CD4-positive, CD25-positive, alpha-beta regulatory T cell (primary cell): ENCODE measurements at regions not wholly inside any gene's neighbourhood (a gene's known extent, or its start where the extent isn't known, plus 50 kb on each side); places are given as distances from the start of the nearest gene placed in this dataset.
A peak's percentile ranks its signal among the peaks of the same experiment; 100 is the strongest.

Source experiments
- ATAC-seq, 2 donors: fragments of 150-1000 bp; cut with Tn5 transposase; one replicate each; pipeline ENCODE4 v1.10.0; 2021; ENCODE audit warnings: low read depth in 2 of 2, moderate number of reproducible peaks in 2 of 2, moderate library complexity in 1 of 2
- DNase-seq, 3 donors: peaks; one replicate each; pipeline versions ENCODE4 v3.0.0 to v3.0.0-alpha.2; 2012 to 2022; ENCODE audit warnings: mixed read lengths in 1 of 3
- H3K27ac ChIP-seq: one replicate; pipeline ENCODE4 v1.7.0; 2013; ENCODE audit warnings: mild to moderate bottlenecking, low read length; ENCODE audit not compliant: insufficient read depth, poor library complexity, severe bottlenecking
- H3K27me3 ChIP-seq: one replicate; pipeline ENCODE4 v1.7.0; 2013; ENCODE audit warnings: low read length; ENCODE audit not compliant: control insufficient read depth, insufficient read depth
- H3K36me3 ChIP-seq: one replicate; pipeline ENCODE4 v1.7.0; 2013; ENCODE audit warnings: mild to moderate bottlenecking, low read length, moderate library complexity; ENCODE audit not compliant: control insufficient read depth, insufficient read depth
- H3K4me1 ChIP-seq: 2 replicates; pipeline ENCODE4 v1.7.0; 2013; ENCODE audit warnings: mild to moderate bottlenecking, low read length; ENCODE audit not compliant: insufficient read depth, control insufficient read depth, poor library complexity, severe bottlenecking
- H3K4me3 ChIP-seq: one replicate; pipeline ENCODE4 v1.7.0; 2013; ENCODE audit warnings: low read depth, mild to moderate bottlenecking, low read length, moderate library complexity
- H3K9me3 ChIP-seq, 2 experiments: 1 replicate in 1 of 2; 2 replicates in 1 of 2; pipeline ENCODE4 v1.7.0; 2013; ENCODE audit warnings: low read length in 2 of 2, mild to moderate bottlenecking in 1 of 2, moderate library complexity in 1 of 2; ENCODE audit not compliant: control insufficient read depth in 2 of 2
- H3K27ac Mint-ChIP-seq, 3 donors: one replicate each; pipeline ENCODE4 v1.8.0; 2020 to 2022; ENCODE audit warnings: mild to moderate bottlenecking in 3 of 3, mixed read lengths in 3 of 3, moderate library complexity in 2 of 3
- H3K27me3 Mint-ChIP-seq: one replicate; pipeline ENCODE4 v1.8.0; 2022; ENCODE audit warnings: mild to moderate bottlenecking, mixed read lengths
- H3K36me3 Mint-ChIP-seq: one replicate; pipeline ENCODE4 v1.8.0; 2020; ENCODE audit warnings: mixed read lengths
- H3K4me1 Mint-ChIP-seq, 4 donors: one replicate each; pipeline ENCODE4 v1.8.0; 2020 to 2022; ENCODE audit warnings: mixed read lengths in 4 of 4, mild to moderate bottlenecking in 1 of 4
- H3K4me3 Mint-ChIP-seq, 4 donors: one replicate each; pipeline ENCODE4 v1.8.0; 2020 to 2022; ENCODE audit warnings: mild to moderate bottlenecking in 4 of 4, mixed read lengths in 4 of 4, moderate library complexity in 3 of 4
- H3K9me3 Mint-ChIP-seq, 7 donors: one replicate each; pipeline ENCODE4 v1.8.0; 2020 to 2022; ENCODE audit warnings: mixed read lengths in 7 of 7, mild to moderate bottlenecking in 3 of 7, moderate library complexity in 2 of 7

DNA sequence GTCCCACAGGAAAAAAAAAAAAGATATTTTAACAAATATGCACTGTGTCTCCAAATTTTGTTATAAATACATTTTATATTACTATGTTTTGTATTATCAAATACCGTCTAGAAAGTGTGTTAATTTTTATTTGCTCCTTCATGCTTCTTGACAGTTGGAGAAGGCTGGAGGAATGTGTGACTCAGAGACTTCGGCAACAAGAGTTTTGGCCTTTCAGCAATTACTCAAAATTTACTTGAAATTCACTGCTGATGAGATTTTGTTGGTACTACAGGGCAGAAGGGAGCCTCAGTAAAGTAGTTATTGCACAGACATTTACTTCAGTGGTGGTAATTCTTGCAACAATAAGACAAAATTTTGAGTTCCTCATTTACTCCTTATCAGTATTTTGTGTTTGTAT is 2164.0 kb downstream of the PCDH7 start:
- Mint-ChIP-seq H3K36me3 (no peaks in the 10 kb centered on the region), H3K9me3 (peaks cover 0 to 13% (median 8%) of the 10 kb centered on the region in 7 donors), H3K27me3 (no peaks in the 10 kb centered on the region), H3K27ac (no peak overlapping the region), H3K4me3 (no peak overlapping the region), H3K4me1 (no peaks in the 10 kb centered on the region)
- no peaks in the 10 kb centered on the region for H3K4me1 ChIP-seq
- H3K9me3 ChIP-seq, result peaks cover 0 to 2% of the 10 kb centered on the region in 2 experiments
- H3K27me3 ChIP-seq, result no peaks in the 10 kb centered on the region
- DNase-seq, result no peak
- ATAC-seq, result no peak
- H3K36me3 ChIP-seq, result no peaks in the 10 kb centered on the region
- no peak overlapping the region for H3K4me3 ChIP-seq
- H3K27ac ChIP-seq, result no peak overlapping the region

DNA sequence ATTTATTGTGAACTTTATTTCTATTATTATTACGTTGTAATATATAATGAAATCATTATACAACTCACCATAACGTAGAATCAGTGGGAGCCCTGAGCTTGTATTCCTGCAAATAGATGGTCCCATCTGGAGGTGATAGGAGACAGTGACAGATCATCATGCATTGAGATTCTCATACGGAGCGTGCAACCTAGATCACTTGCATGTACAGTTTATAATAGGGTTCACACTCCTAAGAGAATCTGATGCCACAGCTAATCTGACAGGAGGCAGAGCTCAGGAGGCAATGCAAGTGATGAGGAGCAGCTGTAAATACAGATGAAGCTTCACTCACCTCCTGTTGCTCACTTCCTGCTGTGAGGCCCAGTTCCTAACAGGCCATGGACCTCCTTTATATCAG is 2170.2 kb downstream of the PCDH7 start:
- Mint-ChIP-seq H3K27ac (no peak overlapping the region), H3K9me3 (peaks cover 0 to 7% (median 3%) of the 10 kb centered on the region in 7 donors), H3K4me1 (no peaks in the 10 kb centered on the region), H3K4me3 (no peak overlapping the region), H3K36me3 (no peaks in the 10 kb centered on the region), H3K27me3 (no peaks in the 10 kb centered on the region)
- Histone ChIP-seq H3K9me3 (no peaks in the 10 kb centered on the region), H3K36me3 (no peaks in the 10 kb centered on the region), H3K27ac (no peak overlapping the region), H3K27me3 (no peaks in the 10 kb centered on the region), H3K4me1 (no peaks in the 10 kb centered on the region), H3K4me3 (no peak overlapping the region)
- ATAC-seq (no peak), DNase-seq (no peak)

DNA sequence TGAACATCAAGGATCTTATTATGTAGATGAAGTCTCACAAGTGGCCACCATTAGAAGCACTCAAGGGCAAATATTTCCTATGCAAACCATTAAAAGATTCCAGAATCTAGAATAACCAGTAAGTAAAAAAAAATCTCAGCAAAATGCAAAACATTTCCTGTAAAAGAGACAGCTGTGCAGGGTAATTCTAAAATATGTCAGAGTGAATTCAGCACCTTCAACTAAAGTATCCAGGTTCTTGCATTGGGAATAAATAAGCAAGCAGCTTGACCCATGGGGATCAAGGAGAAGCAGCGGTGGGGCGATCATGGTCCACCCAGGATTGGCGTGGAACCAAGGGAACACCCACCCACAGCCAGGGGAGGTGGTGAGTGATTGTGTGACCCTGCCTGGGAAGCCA is 2188.9 kb downstream of the PCDH7 start:
- no peak for ATAC-seq
- no peaks in the 10 kb centered on the region for H3K27me3 ChIP-seq
- no peaks in the 10 kb centered on the region for H3K36me3 Mint-ChIP-seq
- no peaks in the 10 kb centered on the region for H3K27me3 Mint-ChIP-seq
- no peak for DNase-seq
- no peak overlapping the region for H3K4me3 Mint-ChIP-seq
- H3K4me1 ChIP-seq, result no peaks in the 10 kb centered on the region
- no peak overlapping the region for H3K27ac ChIP-seq
- H3K36me3 ChIP-seq, result no peaks in the 10 kb centered on the region
- no peak overlapping the region for H3K4me3 ChIP-seq
- H3K27ac Mint-ChIP-seq, result no peak overlapping the region
- H3K9me3 Mint-ChIP-seq, result peaks cover 3 to 21% (median 11%) of the 10 kb centered on the region in 7 donors
- peaks cover 0 to 19% of the 10 kb centered on the region in 2 experiments for H3K9me3 ChIP-seq
- no peaks in the 10 kb centered on the region for H3K4me1 Mint-ChIP-seq

DNA sequence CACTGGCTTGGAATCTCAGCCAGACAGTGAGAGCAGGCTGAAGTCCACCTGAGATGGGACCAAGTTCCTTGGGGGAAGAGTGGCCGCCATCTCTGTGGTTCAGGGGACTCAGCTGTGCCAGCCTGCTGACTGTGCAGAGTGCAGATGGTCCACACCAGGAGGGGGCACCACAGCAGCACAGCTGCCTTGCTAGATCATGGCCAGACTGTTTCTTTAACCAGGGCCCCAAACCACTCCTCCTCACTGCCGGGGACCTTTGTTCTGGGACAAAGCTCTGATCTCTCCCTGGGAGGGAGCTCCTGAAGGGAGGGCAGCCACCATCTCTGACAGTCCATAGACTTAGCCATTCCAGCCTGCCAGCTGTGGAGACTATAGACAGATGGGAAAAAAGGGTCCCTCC is 2189.6 kb downstream of the PCDH7 start:
- Histone ChIP-seq H3K9me3 (peaks cover 0 to 19% of the 10 kb centered on the region in 2 experiments), H3K27me3 (no peaks in the 10 kb centered on the region), H3K27ac (no peak overlapping the region), H3K36me3 (no peaks in the 10 kb centered on the region), H3K4me3 (no peak overlapping the region), H3K4me1 (no peaks in the 10 kb centered on the region)
- no peaks in the 10 kb centered on the region for H3K36me3 Mint-ChIP-seq
- H3K4me1 Mint-ChIP-seq, result no peaks in the 10 kb centered on the region
- ATAC-seq (no peak), DNase-seq (no peak)
- H3K9me3 Mint-ChIP-seq, result peaks cover 3 to 24% (median 11%) of the 10 kb centered on the region in 7 donors
- no peaks in the 10 kb centered on the region for H3K27me3 Mint-ChIP-seq
- H3K4me3 Mint-ChIP-seq, result no peak overlapping the region
- H3K27ac Mint-ChIP-seq, result no peak overlapping the region

DNA sequence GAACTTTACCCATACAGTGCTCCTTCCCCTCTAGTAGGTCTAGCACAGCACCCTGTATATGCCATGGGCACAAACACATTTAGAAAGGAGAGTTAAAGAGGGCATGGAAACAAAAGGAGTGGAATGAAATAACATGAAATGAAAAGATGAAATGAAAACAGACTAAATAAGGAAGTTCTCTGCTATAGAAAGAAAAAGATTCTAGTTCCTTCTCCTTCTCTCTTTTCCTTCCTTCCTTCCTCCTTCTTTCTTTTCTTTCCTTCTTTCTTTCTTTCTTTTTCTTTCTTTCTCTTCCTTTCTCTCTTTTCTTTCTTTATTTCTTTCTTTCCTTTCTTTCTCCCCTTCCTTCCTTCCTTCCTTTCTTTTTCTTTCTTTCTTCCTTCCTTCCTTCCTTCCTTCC is 2197.4 kb downstream of the PCDH7 start:
- H3K4me3 Mint-ChIP-seq, result no peak overlapping the region
- Histone ChIP-seq H3K4me3 (no peak overlapping the region), H3K27ac (no peak overlapping the region), H3K27me3 (no peaks in the 10 kb centered on the region), H3K9me3 (peaks cover 0 to 2% of the 10 kb centered on the region in 2 experiments), H3K36me3 (no peaks in the 10 kb centered on the region), H3K4me1 (no peaks in the 10 kb centered on the region)
- no peak overlapping the region for H3K27ac Mint-ChIP-seq
- H3K27me3 Mint-ChIP-seq, result no peaks in the 10 kb centered on the region
- DNase-seq (no peak), ATAC-seq (no peak)
- peaks cover 0 to 14% (median 2%) of the 10 kb centered on the region in 7 donors for H3K9me3 Mint-ChIP-seq
- H3K36me3 Mint-ChIP-seq, result no peaks in the 10 kb centered on the region
- no peaks in the 10 kb centered on the region for H3K4me1 Mint-ChIP-seq

DNA sequence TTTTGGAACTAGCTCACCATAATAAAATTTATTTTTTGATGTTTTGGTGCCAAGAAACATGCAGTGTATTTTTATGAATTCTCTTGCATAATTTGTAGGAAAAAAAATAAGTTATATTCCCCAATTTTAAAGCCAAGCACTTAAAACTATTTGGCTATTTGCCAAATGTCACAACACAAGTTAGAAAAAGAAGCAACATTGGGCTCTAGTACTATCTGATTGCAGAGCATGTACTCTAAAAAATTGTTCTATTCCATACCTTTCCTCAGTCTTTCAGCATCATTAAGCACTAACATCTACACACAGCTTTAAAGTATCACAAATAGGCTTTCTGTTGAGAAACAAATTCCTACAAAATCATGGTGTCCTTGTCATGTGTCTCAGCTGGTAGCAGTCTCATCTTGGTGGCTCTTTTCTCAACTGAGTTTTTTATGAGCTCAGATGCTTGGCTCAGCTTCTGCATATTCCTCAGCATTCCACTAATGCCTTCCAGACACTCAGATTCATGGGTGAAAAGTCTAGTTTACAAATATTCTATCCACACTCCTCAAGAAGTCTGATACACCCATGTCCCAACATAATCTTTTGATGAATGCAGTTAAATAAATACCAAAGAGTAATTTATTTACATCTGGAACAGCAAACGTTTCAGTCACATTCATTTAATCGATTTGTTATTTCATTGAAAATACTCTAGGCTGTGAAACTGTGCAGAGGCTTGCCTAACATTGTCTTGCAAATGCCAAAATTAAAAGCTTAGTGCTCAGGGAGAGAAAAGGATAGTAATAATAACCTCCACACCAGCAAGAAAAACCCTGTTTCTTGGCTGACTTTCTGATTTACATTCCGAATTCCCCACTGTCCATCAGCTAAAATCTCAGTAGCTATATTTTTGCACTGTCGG is 2209.9 kb downstream of the PCDH7 start:
- Mint-ChIP-seq H3K4me3 (no peak overlapping the region), H3K9me3 (peaks cover 0 to 18% (median 12%) of the 10 kb centered on the region in 7 donors), H3K27me3 (no peaks in the 10 kb centered on the region), H3K27ac (no peak overlapping the region), H3K36me3 (no peaks in the 10 kb centered on the region), H3K4me1 (no peaks in the 10 kb centered on the region)
- ATAC-seq (no peak), DNase-seq (no peak)
- no peak overlapping the region for H3K27ac ChIP-seq
- peaks cover 4 to 6% of the 10 kb centered on the region in 2 experiments for H3K9me3 ChIP-seq
- H3K4me1 ChIP-seq, result no peaks in the 10 kb centered on the region
- H3K4me3 ChIP-seq, result no peak overlapping the region
- H3K36me3 ChIP-seq, result no peaks in the 10 kb centered on the region
- no peaks in the 10 kb centered on the region for H3K27me3 ChIP-seq

DNA sequence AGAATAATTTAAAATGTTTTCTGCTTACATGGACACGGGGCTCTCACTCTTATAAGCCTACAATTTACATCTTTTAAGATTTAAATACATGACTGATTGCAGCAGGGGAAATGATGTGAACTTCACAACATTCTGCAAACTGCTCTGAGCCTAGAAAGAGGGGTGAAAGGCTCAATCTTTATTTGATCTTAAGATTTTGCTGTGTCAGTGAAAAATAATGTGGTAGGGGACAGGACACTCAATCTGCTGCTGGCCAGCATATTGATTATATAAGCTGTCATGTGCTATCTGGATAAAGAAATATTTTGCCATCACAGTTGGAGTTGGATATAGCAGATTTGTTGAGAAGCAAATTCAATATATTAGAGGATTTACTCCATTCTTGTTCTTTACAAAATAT is 2210.5 kb downstream of the PCDH7 start:
- no peak overlapping the region for H3K27ac ChIP-seq
- no peaks in the 10 kb centered on the region for H3K36me3 ChIP-seq
- H3K27me3 ChIP-seq, result no peaks in the 10 kb centered on the region
- Mint-ChIP-seq H3K4me1 (no peaks in the 10 kb centered on the region), H3K27ac (no peak overlapping the region), H3K36me3 (no peaks in the 10 kb centered on the region), H3K4me3 (no peak overlapping the region), H3K9me3 (peaks cover 0 to 16% (median 10%) of the 10 kb centered on the region in 7 donors), H3K27me3 (no peaks in the 10 kb centered on the region)
- peaks cover 4 to 8% of the 10 kb centered on the region in 2 experiments for H3K9me3 ChIP-seq
- H3K4me1 ChIP-seq, result no peaks in the 10 kb centered on the region
- no peak overlapping the region for H3K4me3 ChIP-seq
- ATAC-seq (no peak), DNase-seq (no peak)

DNA sequence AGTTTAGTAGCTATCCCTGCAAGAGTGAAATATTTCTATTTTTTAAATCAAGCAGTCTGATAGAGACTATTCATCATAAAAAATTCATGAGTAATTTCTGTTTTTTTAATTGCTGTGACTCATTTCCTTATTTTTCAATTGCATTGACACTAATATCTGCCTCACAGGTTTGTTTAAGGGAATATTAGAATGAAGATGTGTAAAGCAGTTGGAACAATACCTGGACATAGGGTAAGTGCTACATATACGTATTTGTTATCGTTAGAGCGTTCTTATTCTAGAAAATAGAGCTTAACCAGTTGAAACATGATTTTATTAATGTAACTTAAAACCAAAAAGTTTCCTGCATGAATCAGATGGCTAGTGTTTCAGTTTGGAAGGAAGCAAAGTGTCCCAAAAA is 2211.3 kb downstream of the PCDH7 start:
- Histone ChIP-seq H3K4me1 (no peaks in the 10 kb centered on the region), H3K27me3 (no peaks in the 10 kb centered on the region), H3K27ac (no peak overlapping the region), H3K4me3 (no peak overlapping the region), H3K9me3 (peaks cover 4 to 8% of the 10 kb centered on the region in 2 experiments), H3K36me3 (no peaks in the 10 kb centered on the region)
- no peak overlapping the region for H3K27ac Mint-ChIP-seq
- H3K9me3 Mint-ChIP-seq, result peaks cover 0 to 16% (median 6%) of the 10 kb centered on the region in 7 donors
- peak overlapping the region in 1 of 4 donors; percentile 2 for H3K4me3 Mint-ChIP-seq
- H3K36me3 Mint-ChIP-seq, result no peaks in the 10 kb centered on the region
- ATAC-seq, result no peak
- no peak for DNase-seq
- H3K27me3 Mint-ChIP-seq, result no peaks in the 10 kb centered on the region
- no peaks in the 10 kb centered on the region for H3K4me1 Mint-ChIP-seq
